ENCODE measurements at regions not wholly inside any gene's neighbourhood (a gene's known extent, or its start where the extent isn't known, plus 50 kb on each side); places are given as distances from the start of the nearest gene placed in this dataset.

DNA sequence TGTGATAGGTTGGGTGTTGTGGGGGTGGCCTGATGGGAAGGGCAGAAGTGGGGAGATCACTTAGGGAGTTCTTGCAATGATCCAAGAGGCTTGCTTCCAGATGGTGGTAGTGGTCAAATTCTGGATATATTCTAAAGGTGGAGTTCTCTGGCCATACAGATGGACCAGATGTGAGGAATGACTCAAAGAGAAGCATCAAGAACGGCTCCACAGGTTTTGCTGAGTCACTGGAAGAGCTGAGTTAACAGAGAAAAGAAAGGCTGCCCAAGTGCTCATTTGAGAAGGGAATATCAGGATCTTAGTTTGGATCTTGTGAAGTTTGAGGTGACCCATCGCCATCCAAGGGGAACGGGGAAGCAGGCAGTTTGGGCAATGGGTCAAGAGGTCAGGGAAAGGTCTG is 192.9 kb upstream of the GALNT2 start:
- TF ChIP-seq ZNF404 (tag by site-specific recombination; IDR thresholded peaks at IDR 0.05), result no peak
- TF ChIP-seq, protein P1, sequence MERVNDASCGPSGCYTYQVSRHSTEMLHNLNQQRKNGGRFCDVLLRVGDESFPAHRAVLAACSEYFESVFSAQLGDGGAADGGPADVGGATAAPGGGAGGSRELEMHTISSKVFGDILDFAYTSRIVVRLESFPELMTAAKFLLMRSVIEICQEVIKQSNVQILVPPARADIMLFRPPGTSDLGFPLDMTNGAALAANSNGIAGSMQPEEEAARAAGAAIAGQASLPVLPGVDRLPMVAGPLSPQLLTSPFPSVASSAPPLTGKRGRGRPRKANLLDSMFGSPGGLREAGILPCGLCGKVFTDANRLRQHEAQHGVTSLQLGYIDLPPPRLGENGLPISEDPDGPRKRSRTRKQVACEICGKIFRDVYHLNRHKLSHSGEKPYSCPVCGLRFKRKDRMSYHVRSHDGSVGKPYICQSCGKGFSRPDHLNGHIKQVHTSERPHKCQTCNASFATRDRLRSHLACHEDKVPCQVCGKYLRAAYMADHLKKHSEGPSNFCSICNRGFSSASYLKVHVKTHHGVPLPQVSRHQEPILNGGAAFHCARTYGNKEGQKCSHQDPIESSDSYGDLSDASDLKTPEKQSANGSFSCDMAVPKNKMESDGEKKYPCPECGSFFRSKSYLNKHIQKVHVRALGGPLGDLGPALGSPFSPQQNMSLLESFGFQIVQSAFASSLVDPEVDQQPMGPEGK (tag by site-specific recombination; IDR thresholded peaks at IDR 0.05), result no peak
- no peak for TF ChIP-seq ZBTB20 (tag by site-specific recombination; IDR thresholded peaks at IDR 0.05)
- no peak for TF ChIP-seq ZNF121 (tag by site-specific recombination; IDR thresholded peaks at IDR 0.05)
- TF ChIP-seq ZFP37 (tag by site-specific recombination; IDR thresholded peaks at IDR 0.05), result no peak
- TF ChIP-seq ZEB2 (tag by site-specific recombination; IDR thresholded peaks at IDR 0.05), result no peak
- TF ChIP-seq ZNF266 (tag by site-specific recombination; IDR thresholded peaks at IDR 0.05; ENCODE audit: low read depth), result no peak
- TF ChIP-seq GLIS1 (tag by site-specific recombination; IDR thresholded peaks at IDR 0.05), result no peak
- TF ChIP-seq, protein P2, sequence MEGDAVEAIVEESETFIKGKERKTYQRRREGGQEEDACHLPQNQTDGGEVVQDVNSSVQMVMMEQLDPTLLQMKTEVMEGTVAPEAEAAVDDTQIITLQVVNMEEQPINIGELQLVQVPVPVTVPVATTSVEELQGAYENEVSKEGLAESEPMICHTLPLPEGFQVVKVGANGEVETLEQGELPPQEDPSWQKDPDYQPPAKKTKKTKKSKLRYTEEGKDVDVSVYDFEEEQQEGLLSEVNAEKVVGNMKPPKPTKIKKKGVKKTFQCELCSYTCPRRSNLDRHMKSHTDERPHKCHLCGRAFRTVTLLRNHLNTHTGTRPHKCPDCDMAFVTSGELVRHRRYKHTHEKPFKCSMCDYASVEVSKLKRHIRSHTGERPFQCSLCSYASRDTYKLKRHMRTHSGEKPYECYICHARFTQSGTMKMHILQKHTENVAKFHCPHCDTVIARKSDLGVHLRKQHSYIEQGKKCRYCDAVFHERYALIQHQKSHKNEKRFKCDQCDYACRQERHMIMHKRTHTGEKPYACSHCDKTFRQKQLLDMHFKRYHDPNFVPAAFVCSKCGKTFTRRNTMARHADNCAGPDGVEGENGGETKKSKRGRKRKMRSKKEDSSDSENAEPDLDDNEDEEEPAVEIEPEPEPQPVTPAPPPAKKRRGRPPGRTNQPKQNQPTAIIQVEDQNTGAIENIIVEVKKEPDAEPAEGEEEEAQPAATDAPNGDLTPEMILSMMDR (tag by site-specific recombination; IDR thresholded peaks at IDR 0.05), result no peak
- no peak for TF ChIP-seq ZFP41 (tag by site-specific recombination; IDR thresholded peaks at IDR 0.05; ENCODE audit: borderline replicate concordance)
- no peak for TF ChIP-seq YY1 (tag by site-specific recombination; IDR thresholded peaks at IDR 0.05)

Data from HEK293 (cell line).